ENCODE measurements at regions not wholly inside any gene's neighbourhood (a gene's known extent, or its start where the extent isn't known, plus 50 kb on each side); places are given as distances from the start of the nearest gene placed in this dataset.

- TF ChIP-seq CTCF (IDR thresholded peaks at IDR 0.05; ENCODE audit: low read length) (no peak), EZH2 (IDR thresholded peaks at IDR 0.05; ENCODE audit: borderline replicate concordance, low read length) (no peak)
Measured at GRCh38 chr6:102402635-102403329, 1009.3 kb downstream of the GRIK2 start.

Measured in OCI-LY1 (cell line).